Peyer's patch (tissue), 4 donors: ENCODE measurements at regions not wholly inside any gene's neighbourhood (a gene's known extent, or its start where the extent isn't known, plus 50 kb on each side); places are given as distances from the start of the nearest gene placed in this dataset.
"Not testable (repeated sequence)": the region's sequence is repeated elsewhere in the genome, so short reads cannot be mapped to it uniquely, and the experiment has no call there.

ENCODE experiments used
- DNase-seq, 3 donors: peaks; one replicate each; pipeline ENCODE4 v3.0.0-alpha.2; 2017 to 2019
- H3K27ac ChIP-seq, 4 donors: fragments of 200-600 bp; sonication (generic); one replicate each; pipeline ENCODE4 v1.5.1; 2016 to 2019
- H3K27me3 ChIP-seq, 2 donors: fragments of 200-600 bp; sonication (generic); one replicate each; pipeline ENCODE4 v1.5.1; 2019
- H3K36me3 ChIP-seq, 3 donors: fragments of 200-600 bp; sonication (generic); one replicate each; pipeline ENCODE4 v1.5.1; 2016 to 2019
- H3K4me1 ChIP-seq, 4 donors: fragments of 200-600 bp; sonication (generic); one replicate each; pipeline ENCODE4 v1.5.1; 2016 to 2019
- H3K4me3 ChIP-seq, 4 donors: fragments of 200-600 bp; sonication (generic); 1 replicate in 3 of 4; 2 replicates in 1 of 4; pipeline ENCODE4 v1.5.1; 2016 to 2019; ENCODE audit warnings: mild to moderate bottlenecking in 1 of 4
- H3K9me3 ChIP-seq, 4 donors: fragments of 200-600 bp; sonication (generic); one replicate each; pipeline ENCODE4 v1.5.1; 2016 to 2019; ENCODE audit warnings: mild to moderate bottlenecking in 1 of 4
- POLR2A ChIP-seq, 2 donors: fragments of 450-650 bp; IDR thresholded peaks; one replicate each; pipeline ENCODE4 v1.5.1; 2017; ENCODE audit warnings: antibody characterized with exemption in 2 of 2, mild to moderate bottlenecking in 2 of 2, moderate library complexity in 2 of 2
- TF ChIP-seq, protein P1 (sequence below), 6 experiments: fragments of 450-650 bp in 4 of 6; fragments of 200-600 bp in 2 of 6; sonication (generic) in 1 of 6; IDR thresholded peaks; one replicate each; pipeline ENCODE4 v1.5.1; 2017 to 2019; ENCODE audit warnings: antibody characterized with exemption in 6 of 6, mild to moderate bottlenecking in 3 of 6, moderate library complexity in 1 of 6

- TF ChIP-seq, protein P1, sequence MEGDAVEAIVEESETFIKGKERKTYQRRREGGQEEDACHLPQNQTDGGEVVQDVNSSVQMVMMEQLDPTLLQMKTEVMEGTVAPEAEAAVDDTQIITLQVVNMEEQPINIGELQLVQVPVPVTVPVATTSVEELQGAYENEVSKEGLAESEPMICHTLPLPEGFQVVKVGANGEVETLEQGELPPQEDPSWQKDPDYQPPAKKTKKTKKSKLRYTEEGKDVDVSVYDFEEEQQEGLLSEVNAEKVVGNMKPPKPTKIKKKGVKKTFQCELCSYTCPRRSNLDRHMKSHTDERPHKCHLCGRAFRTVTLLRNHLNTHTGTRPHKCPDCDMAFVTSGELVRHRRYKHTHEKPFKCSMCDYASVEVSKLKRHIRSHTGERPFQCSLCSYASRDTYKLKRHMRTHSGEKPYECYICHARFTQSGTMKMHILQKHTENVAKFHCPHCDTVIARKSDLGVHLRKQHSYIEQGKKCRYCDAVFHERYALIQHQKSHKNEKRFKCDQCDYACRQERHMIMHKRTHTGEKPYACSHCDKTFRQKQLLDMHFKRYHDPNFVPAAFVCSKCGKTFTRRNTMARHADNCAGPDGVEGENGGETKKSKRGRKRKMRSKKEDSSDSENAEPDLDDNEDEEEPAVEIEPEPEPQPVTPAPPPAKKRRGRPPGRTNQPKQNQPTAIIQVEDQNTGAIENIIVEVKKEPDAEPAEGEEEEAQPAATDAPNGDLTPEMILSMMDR (IDR thresholded peaks at IDR 0.05), result no peak
- TF ChIP-seq POLR2A (IDR thresholded peaks at IDR 0.05), result no peak
- DNase-seq, result no peak
- no peaks in the 10 kb centered on the region for H3K36me3 ChIP-seq
- no peak overlapping the region for H3K27ac ChIP-seq
- no peaks in the 10 kb centered on the region for H3K9me3 ChIP-seq
- H3K4me1 ChIP-seq, result no peaks in the 10 kb centered on the region
- no peak overlapping the region for H3K4me3 ChIP-seq
- H3K27me3 ChIP-seq, result no peaks in the 10 kb centered on the region
Observed at GRCh38 chr6:102841060-102841459, 1447.6 kb downstream of the GRIK2 start.

DNA sequence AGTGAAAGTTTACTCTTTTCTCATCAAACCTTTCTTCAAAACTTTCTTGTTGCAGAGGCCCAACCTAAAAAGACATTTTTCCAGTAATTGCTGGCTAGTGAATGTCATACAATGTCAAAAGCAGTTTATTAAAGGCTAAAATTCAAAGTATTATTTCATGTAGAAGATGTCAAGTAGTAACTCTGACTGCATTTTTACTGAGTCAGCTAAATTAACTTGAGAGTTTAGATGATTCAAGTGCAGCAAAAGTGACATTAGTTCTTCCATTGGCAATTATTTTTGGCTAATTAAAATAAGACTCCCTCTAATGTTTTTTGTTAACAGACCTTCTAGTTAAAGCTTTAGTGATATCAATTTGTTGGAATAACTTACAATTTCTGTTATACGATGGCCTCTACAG lies 1438.5 kb downstream of the GRIK2 start:
- H3K27ac ChIP-seq, result no peak overlapping the region
- TF ChIP-seq, protein P1 (IDR thresholded peaks at IDR 0.05), result no peak
- no peak for TF ChIP-seq POLR2A (IDR thresholded peaks at IDR 0.05)
- no peak for DNase-seq

GRCh38 chr6:102820098-102820497 lies 1426.6 kb downstream of the GRIK2 start:
- no peak for DNase-seq
- H3K4me1 ChIP-seq, result no peaks in the 10 kb centered on the region
- no peak overlapping the region for H3K27ac ChIP-seq
- no peak overlapping the region for H3K4me3 ChIP-seq
- H3K27me3 ChIP-seq, result no peaks in the 10 kb centered on the region
- no peaks in the 10 kb centered on the region for H3K36me3 ChIP-seq
- no peaks in the 10 kb centered on the region for H3K9me3 ChIP-seq
- no peak for TF ChIP-seq POLR2A (IDR thresholded peaks at IDR 0.05)
- TF ChIP-seq, protein P1 (IDR thresholded peaks at IDR 0.05), result no peak

More for the DNA sequence above, 1438.5 kb downstream of the GRIK2 start:
- Histone ChIP-seq H3K9me3 (no peaks in the 10 kb centered on the region), H3K4me3 (no peak overlapping the region), H3K4me1 (no peaks in the 10 kb centered on the region), H3K27me3 (no peaks in the 10 kb centered on the region), H3K36me3 (no peaks in the 10 kb centered on the region)

DNA sequence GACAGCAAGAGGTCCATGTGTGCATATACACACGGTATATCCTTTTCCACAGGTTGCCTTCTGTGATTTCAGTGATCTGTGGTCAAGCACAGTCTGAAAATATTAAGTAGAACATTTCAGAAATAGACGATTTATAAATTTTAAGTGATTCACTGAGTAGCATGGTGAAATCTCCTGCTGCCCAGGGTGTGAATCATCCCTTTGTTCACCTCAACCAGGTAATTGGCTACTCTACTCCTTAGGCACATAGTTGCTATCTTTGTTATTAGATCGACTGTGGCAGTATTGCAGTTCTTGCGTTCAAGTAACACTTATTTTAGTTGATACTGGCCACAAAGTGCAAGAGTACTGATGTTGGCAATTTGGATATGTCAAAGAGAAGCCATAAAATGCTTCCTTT lies 1421.7 kb downstream of the GRIK2 start:
- Histone ChIP-seq H3K27me3 (no peaks in the 10 kb centered on the region), H3K9me3 (no peaks in the 10 kb centered on the region), H3K36me3 (no peaks in the 10 kb centered on the region), H3K4me1 (no peaks in the 10 kb centered on the region), H3K4me3 (no peak overlapping the region), H3K27ac (no peak overlapping the region)
- DNase-seq, result no peak
- TF ChIP-seq POLR2A (IDR thresholded peaks at IDR 0.05), result no peak

GRCh38 chr6:102813489-102814275 lies 1420.2 kb downstream of the GRIK2 start:
- TF ChIP-seq POLR2A (IDR thresholded peaks at IDR 0.05), result no peak
- TF ChIP-seq, protein P1 (IDR thresholded peaks at IDR 0.05), result no peak
- no peaks in the 10 kb centered on the region for H3K27me3 ChIP-seq
- H3K9me3 ChIP-seq, result peaks cover 0 to 4% (median 0%) of the 10 kb centered on the region in 4 donors
- no peak overlapping the region for H3K27ac ChIP-seq
- H3K36me3 ChIP-seq, result no peaks in the 10 kb centered on the region
- no peak for DNase-seq
- H3K4me1 ChIP-seq, result no peaks in the 10 kb centered on the region
- H3K4me3 ChIP-seq, result no peak overlapping the region

DNA sequence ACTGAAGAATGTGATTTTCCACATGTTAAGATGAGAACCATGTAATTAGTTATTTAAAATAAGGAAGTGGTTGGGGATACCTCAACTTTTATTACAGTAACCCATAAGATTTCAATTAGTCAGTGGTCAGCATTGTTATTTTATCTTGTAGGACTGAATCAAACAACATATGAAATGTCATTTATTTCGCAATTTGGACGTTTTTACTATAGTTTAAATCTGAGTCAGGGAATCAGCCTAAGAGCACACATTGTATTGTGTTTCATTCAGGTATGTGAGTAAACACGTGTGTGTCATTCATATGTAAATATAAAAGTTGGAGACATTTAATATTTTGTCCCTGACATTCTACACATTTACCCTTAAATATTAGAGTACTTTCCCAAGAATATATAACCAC lies 1418.7 kb downstream of the GRIK2 start:
- no peak for DNase-seq
- Histone ChIP-seq H3K36me3 (no peaks in the 10 kb centered on the region), H3K9me3 (peaks cover 0 to 5% (median 0%) of the 10 kb centered on the region in 4 donors), H3K4me3 (no peak overlapping the region), H3K4me1 (no peaks in the 10 kb centered on the region), H3K27me3 (no peaks in the 10 kb centered on the region), H3K27ac (no peak overlapping the region)
- TF ChIP-seq POLR2A (IDR thresholded peaks at IDR 0.05), result no peak
- TF ChIP-seq, protein P1 (IDR thresholded peaks at IDR 0.05), result no peak

- not testable (repeated sequence) for H3K4me3 ChIP-seq, H3K27me3 ChIP-seq, H3K9me3 ChIP-seq, H3K36me3 ChIP-seq, H3K4me1 ChIP-seq, DNase-seq, H3K27ac ChIP-seq
Observed at GRCh38 chr6:102808944-102809505, 1415.5 kb downstream of the GRIK2 start.
